ENCODE measurements at regions not wholly inside any gene's neighbourhood (a gene's known extent, or its start where the extent isn't known, plus 50 kb on each side); places are given as distances from the start of the nearest gene placed in this dataset.

DNA sequence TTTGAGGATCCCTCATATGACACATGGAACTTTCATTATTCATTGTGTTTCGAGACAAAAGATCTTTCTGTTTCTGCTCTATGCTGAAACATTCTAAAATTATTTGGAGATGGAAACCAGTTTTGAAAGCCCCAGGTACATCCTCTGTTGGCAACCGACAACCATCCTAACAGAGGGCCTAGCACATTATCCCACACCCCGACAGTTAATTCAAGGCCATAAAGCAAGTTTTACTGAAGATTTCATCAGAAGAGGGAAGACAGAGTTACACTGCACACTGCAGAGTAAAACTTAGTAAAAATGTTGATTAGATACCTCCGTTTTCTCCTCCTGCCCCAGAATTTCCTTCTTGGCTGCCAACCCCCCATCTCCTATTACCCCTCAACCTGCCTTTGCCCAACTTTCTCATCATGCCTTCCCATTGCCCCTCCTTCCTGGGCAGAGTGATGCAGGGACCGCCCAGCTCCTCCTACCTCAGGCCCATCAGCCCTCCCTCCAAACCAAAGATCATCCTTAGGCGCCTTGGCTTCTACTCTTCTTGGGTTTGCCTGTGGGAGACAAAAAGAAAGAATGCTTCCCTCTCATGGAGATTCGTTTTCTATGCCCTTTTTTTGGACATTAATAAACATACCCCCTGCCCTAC lies 52.9 kb upstream of the CITED4 start:
- no peak for DNase-seq

DNA sequence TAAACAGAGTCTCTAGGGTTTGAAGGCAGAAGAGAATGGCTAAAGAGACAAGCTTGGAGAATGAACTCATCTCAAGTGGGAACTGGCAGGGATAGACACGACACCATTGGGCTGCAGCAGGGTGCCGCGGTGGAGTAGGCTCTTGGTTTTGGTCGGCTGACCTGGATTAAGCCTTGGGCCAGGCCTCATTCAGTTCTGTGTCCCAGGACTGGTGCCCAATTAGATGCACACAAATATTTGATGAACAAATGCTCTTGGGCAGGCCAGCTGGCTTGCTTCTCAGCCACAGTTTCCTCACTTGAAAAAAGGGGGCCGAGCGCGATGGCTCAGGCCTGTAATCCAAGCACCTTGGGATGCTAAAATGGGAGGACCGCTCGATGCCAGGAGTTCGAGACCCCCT lies 53.4 kb upstream of the CITED4 start:
- peak; percentile 16 for DNase-seq

DNA sequence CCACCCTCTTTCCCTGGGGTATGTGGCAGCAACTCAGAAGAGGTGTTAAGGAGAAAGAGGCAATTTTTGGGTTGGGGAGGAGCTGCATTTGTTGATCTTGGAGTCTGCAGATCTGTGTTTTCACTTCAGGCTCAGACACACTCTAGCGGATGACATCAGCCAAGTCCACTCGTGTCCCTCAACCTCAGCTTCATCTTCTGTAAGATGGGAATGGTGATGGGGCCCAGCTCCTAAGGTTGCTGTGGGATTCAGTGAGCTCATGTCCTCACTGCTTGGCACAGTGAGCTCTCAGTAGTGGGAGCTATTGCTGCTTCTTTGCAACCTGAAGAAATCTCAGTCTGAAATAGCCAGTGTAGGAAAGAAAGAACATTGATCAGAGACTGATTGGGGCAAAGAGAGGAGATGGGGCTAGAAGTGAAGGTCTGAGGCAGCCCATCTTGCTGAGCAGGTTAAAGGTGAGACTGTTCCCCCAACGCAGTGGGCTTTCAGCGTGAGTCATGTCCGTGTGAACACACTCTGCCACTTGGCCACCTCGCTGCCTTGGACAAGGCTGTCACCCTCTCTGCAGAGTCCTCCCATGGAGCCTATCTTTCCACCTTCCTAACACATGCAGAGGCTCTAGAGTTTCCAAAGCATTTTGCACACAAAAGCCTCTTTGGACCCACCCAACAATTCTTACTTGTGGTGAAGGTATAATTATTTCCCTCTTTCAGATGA lies 56.0 kb upstream of the CITED4 start:
- DNase-seq, result no peak

DNA sequence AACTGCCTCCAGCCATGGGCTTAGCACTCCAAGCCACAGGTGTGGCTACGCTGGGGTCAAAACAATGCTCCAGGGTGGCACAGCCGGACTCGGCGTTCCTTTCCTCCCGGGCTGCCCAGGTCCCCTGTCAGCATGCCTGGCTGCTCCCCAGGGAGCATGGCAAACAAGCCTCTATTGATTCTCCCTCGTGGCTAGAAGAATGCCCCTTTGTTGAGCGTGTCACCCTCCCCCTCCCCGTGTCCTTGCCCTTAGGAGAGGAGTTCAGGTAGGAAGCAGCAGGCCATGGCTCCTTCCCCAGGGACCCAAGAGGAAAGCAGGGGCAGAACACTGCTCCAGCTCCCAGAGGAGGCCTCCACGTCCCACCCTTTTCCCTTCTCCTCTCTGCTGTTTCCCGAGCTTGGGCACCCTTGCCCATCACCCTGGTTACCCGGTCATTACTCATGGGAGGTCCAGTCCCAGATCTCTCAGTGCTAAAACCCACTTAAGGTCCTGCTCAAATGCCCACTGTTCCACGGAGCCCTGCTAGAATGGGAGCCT lies 57.4 kb upstream of the CITED4 start:
- no peak for DNase-seq

DNA sequence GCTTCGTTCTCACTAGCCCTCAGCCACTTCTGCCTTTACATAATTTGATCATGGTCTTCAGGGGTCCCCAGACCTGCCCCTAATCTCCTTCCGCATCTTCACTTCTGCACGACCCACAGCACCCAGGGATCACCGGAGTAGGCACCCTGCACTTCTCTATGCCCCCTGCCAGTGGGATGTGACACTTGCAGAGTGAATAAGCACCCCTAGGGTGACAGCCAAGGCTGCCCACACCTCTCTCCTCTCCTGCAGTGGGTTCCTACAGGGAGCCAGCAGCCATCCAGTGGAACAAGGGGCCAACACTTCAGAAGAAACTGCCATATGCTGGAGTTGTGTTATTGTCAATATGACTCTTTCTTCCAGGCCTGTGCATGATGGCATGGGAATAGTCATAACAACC lies 58.0 kb upstream of the CTPS1 start:
- DNase-seq, result no peak

DNA sequence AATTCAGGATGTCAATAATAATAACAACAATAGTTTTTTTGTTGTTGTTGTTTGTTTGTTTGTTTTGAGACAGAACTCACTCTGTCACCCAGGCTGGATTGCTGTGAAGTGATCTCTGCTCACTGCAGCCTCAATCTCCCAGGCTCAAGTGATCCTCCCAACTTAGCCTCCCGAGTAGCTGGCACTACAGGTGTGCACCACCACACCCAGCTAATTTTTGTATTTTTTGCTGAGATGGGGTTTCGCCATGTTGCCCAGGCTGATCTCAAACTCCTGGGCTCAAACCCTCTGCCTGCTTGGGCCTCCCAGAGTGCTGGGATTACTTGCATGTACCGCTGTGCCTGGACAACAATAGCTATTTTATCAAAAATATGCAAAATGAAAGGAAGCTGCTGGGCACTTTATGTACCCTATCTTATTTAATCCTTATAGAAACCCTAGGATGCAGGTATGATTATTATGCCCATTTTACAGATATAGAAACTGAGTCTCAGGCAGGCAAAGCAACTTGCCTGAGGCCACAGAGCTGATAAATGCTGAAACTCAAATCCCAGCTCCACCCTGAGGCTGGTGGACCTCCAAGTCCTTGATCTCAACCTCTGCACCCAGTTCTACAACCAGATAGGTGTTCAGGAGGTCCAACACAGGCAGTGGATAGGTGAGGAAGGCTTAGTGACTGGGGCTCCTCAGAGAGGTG lies 57.4 kb upstream of the CTPS1 start:
- no peak for DNase-seq

DNA sequence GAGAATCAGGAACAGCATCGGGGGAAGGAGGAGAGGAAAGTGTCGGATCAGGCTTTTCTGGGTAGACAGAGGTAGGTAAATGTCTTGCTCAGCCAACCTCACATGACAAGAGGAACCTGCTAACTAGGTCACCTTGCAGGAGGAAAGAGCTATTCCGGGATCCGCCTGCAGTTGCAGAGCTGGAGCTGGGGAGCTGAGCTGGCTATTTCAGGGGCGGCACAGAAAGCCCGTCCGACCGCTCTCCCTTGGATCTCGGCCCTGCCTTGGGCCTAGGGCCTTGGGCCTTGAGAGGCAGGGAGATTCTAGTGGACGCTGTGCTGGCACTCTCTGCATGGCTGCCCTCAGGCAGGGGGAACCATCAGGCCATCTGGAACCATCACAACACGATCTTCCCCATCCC lies 56.5 kb upstream of the CTPS1 start:
- DNase-seq, result no peak

DNA sequence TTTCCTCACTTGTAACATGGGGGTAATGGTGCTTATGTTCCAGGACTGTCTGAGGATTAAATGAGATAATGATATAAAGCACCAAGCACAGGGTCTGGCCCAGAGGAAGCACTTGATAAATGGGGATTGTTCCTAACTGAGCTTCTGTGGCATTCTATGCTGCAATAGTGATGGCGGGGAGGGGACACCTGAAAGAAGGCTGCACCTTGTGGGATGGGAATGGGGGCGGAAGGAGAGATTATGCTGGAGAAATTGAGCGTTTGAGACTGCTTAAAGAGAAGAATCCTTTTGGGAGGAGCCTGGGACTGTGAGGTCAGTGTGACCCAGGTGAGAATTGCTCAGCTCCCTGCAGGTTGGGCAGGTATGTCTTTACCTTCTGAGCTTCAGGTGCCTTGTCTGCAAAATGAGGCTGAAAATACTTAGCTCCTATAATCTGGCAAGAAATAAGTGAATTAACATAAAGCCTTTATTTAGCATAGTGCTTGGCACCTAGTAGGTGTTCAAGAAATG lies 55.9 kb upstream of the CTPS1 start:
- no peak for DNase-seq

DNA sequence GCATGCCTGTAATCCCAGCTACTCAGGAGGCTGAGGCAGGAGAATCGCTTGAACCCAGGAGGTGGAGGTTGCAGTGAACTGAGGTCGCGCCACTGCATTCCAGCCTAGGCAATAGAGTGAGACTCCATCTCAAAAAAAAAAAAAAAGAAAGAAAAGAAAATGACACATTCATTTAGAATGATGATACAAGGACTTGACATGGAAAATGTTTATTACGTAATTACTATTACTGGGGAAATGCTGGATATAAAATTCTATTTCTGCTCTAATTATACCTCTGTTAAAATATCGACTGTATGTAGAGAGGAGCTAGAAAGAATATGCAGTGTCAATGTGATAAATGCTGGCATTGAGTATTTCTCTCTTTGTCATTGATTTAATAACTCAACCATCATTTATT lies 54.7 kb upstream of the CTPS1 start:
- no peak for DNase-seq

DNA sequence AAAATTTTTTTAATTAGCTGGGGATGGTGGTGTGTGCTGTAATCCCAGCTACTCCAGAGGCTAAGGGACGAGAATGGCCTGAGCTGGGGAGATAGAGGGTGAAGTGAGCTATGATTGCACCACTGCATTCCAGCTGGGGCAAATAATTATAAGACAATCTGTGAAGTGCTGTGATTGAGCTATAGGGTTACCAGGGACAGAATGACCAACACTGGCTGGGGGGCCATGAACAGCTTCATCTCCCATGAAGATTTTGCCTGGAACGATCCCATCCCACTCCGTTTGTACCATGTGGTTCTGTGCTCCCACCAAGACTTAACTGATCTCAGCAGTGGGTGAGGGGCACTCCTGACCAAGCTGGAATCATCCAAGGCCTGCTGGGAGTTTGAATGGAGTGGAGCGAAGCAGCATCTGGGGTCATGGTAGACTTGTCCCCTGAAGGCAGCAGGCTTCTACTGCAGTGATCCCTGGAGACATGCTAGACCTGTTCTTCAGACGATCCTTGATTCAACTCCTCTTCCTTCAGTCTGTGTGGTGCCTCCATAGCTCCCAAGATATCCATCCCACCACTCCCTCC lies 53.6 kb upstream of the CTPS1 start:
- no peak for DNase-seq

DNA sequence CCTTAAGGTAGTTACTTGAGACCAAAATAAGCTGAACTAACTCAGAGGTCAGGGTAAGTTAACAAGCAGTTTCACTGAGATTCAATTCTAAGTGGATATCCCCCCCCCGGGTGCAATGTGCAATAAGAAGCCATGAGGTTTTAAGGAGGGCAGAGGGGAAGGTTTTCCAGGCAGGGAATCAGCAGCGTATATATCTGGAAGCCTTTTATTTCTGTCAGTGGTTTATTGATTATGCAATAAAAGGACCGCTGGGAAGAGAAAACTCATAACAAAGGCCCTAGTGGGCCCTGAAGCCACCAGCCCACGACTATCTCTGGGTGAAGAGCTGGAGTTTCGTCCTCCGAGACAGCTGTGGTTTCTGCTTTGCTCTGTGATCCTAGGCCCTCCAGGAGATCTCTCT lies 53.1 kb upstream of the CTPS1 start:
- no peak for DNase-seq

DNA sequence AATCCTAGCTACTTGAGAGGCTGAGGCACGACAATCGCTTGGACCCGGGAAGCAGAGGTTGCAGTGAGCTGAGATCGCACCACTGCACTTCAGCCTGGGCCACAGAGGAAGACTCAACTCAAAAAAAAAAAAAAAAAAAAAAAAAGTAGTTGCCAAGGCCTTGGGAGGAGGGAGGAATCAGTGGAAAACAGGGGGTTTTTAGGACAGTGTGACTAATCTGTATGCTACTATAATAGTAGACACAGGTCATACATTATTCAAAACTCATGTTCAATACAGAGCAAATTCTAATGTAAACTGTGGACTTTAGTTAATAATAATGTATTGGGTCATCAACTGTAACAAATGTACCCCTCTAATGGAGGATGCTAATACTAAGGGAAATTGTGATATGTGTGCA lies 51.7 kb upstream of the CTPS1 start:
- DNase-seq, result no peak

DNA sequence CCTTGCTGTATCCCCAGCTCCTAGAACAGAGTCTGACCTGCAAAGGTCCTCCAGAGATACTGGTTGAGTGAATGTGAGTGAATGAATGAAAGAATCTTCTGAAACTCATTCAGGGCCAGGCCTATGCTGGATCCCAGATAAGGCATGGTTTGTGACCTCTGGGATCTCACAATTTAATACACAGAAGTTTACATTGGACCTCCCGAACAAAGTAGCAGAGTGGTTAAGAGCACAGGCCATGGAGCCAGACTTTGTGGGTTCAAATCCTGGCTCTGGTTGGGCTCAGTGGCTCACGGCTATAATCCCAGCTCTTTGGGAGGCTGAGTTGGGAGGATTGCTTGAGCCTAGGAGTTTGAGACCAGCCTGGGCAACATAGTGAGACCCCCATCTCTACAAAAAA lies 50.8 kb upstream of the CTPS1 start:
- no peak for DNase-seq

DNA sequence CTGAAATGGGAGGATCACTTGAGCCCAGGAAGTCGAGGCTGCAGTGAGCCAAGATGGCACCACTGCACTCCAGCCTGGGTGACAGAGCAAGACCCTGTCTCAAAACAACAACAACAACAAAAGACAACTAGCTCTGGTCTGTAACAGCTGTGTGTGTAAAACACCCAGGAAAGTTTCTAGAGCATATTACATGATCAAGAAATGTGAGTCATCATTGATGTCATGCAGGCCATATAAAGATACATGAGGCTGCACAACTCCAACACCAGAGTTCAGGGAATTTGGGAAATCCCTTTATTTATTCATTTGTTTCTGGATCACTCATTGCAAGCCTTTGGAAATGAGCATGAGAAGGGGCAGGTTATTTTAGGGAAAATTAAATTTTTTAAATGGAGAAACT lies 50.3 kb upstream of the CTPS1 start:
- DNase-seq, result no peak

Data from NCI-H446 treated with DMSO at 0.1 percent for 48 hours (cell line).